B cell (primary cell): ENCODE measurements at regions not wholly inside any gene's neighbourhood (a gene's known extent, or its start where the extent isn't known, plus 50 kb on each side); places are given as distances from the start of the nearest gene placed in this dataset.

Experiments
- ATAC-seq: fragments of 200-7000 bp; cut with Tn5 transposase; one replicate; pipeline ENCODE4 v1.10.0; 2021; ENCODE audit warnings: low read depth, mild to moderate bottlenecking, moderate number of reproducible peaks, moderate library complexity
- CTCF ChIA-PET: fragments of 350-600 bp; sonication (Branson Sonifier 250); formaldehyde crosslinking; loops from one replicate; lab custom pipeline; 2021; ENCODE audit warnings: antibody characterized with exemption, inconsistent platforms; lab: Charles Lee
- POLR2A ChIA-PET: fragments of 350-600 bp; sonication (Branson Sonifier 250); formaldehyde crosslinking; loops from one replicate; lab custom pipeline; 2021; ENCODE audit warnings: antibody characterized with exemption; lab: Charles Lee
- DNase-seq: peaks from one replicate; pipeline ENCODE4 v3.0.0; 2013
- H2AFZ ChIP-seq: 2 replicates; pipeline ENCODE4 v1.6.1; 2012; ENCODE audit warnings: mild to moderate bottlenecking, low read depth, low read length; ENCODE audit not compliant: insufficient read depth, poor library complexity, severe bottlenecking
- H3K27ac ChIP-seq, 2 donors: 1 replicate in 1 of 2; 2 replicates in 1 of 2; pipeline ENCODE4 v1.5.1; 2012 to 2013; ENCODE audit warnings: low read length in 2 of 2, mild to moderate bottlenecking in 2 of 2, moderate library complexity in 1 of 2
- H3K27me3 ChIP-seq, 4 experiments: fragments of 200-600 bp in 1 of 4; sonication (generic) in 1 of 4; replicated peaks in 1 of 4; 1 replicate in 2 of 4; 2 replicates in 2 of 4; pipeline versions ENCODE4 v1.6.1 to v1.7.0; 2013 to 2016; ENCODE audit warnings: low read length in 3 of 4, mild to moderate bottlenecking in 2 of 4, mixed read lengths in 1 of 4, moderate library complexity in 1 of 4; ENCODE audit not compliant: insufficient read depth in 4 of 4, control insufficient read depth in 3 of 4; ENCODE audit errors: control extremely low read depth in 1 of 4
- H3K36me3 ChIP-seq, 2 experiments: replicated peaks in 1 of 2; 1 replicate in 1 of 2; 2 replicates in 1 of 2; pipeline versions ENCODE4 v1.6.1 to v1.7.1; 2013; ENCODE audit warnings: low read length in 1 of 2; ENCODE audit not compliant: insufficient read depth in 2 of 2, control insufficient read depth in 1 of 2; ENCODE audit errors: control extremely low read depth in 1 of 2, extremely low read depth in 1 of 2
- H3K4me1 ChIP-seq, 2 donors: fragments of 200-600 bp in 1 of 2; sonication (generic) in 1 of 2; 1 replicate in 1 of 2; 2 replicates in 1 of 2; pipeline versions ENCODE4 v1.5.1 to v1.6.1; 2013 to 2017; ENCODE audit warnings: low read length in 2 of 2; ENCODE audit not compliant: control insufficient read depth in 2 of 2, insufficient read depth in 2 of 2
- H3K4me2 ChIP-seq: replicated peaks from 2 replicates; pipeline ENCODE3; 2012; ENCODE audit warnings: mild to moderate bottlenecking, low read depth, low read length; ENCODE audit not compliant: poor library complexity, severe bottlenecking
- H3K4me3 ChIP-seq, 5 experiments: fragments of 200-600 bp in 1 of 5; sonication (generic) in 1 of 5; 1 replicate in 3 of 5; 2 replicates in 2 of 5; pipeline versions ENCODE4 v1.5.1 to v1.7.0; 2011 to 2016; ENCODE audit warnings: low read length in 4 of 5, mild to moderate bottlenecking in 4 of 5, low read depth in 2 of 5, control low read depth in 1 of 5, moderate library complexity in 1 of 5; ENCODE audit not compliant: insufficient read depth in 1 of 5; ENCODE audit errors: control extremely low read depth in 1 of 5, extremely low read depth in 1 of 5
- H3K79me2 ChIP-seq: fragments of 200-600 bp; sonication (generic); one replicate; pipeline ENCODE4 v1.6.0; 2016; ENCODE audit warnings: low read length; ENCODE audit not compliant: control insufficient read depth, insufficient read depth
- H3K9ac ChIP-seq: fragments of 200-600 bp; sonication (generic); 2 replicates; pipeline ENCODE4 v1.6.1; 2017; ENCODE audit warnings: mild to moderate bottlenecking, low read length, moderate library complexity
- H3K9me3 ChIP-seq, 3 donors: one replicate each; pipeline versions ENCODE4 v1.6.1 to v1.7.1; 2013; ENCODE audit warnings: low read length in 2 of 3; ENCODE audit not compliant: control insufficient read depth in 2 of 3, insufficient read depth in 1 of 3; ENCODE audit errors: control extremely low read depth in 1 of 3
- H4K20me1 ChIP-seq: 2 replicates; pipeline ENCODE4 v1.6.0; 2012; ENCODE audit warnings: mild to moderate bottlenecking, low read length; ENCODE audit not compliant: insufficient read depth, control insufficient read depth, poor library complexity, severe bottlenecking
- H3K27ac Mint-ChIP-seq: one replicate; pipeline ENCODE4 v1.8.0; 2021; ENCODE audit warnings: mixed read lengths
- H3K27me3 Mint-ChIP-seq: one replicate; pipeline ENCODE4 v1.8.0; 2021; ENCODE audit warnings: mixed read lengths
- H3K4me1 Mint-ChIP-seq: one replicate; pipeline ENCODE4 v1.8.0; 2021; ENCODE audit warnings: mixed read lengths
- H3K4me3 Mint-ChIP-seq: one replicate; pipeline ENCODE4 v1.8.0; 2021; ENCODE audit warnings: mixed read lengths
- H3K9me3 Mint-ChIP-seq: one replicate; pipeline ENCODE4 v1.8.0; 2022; ENCODE audit warnings: mixed read lengths; ENCODE audit not compliant: insufficient read depth
- CTCF ChIP-seq: fragments of 200-600 bp; IDR thresholded peaks from one replicate; pipeline ENCODE4 v1.8.0; 2022; ENCODE audit warnings: antibody characterized with exemption, mild to moderate bottlenecking
- EZH2 ChIP-seq: IDR thresholded peaks from 2 replicates; pipeline ENCODE4 v1.6.1; 2012; ENCODE audit warnings: borderline replicate concordance, low read depth, mild to moderate bottlenecking, moderate library complexity, low read length; ENCODE audit not compliant: insufficient read depth, poor library complexity, severe bottlenecking
- WGBS: methylation state at CpG from one replicate; pipeline ENCODE4 v1.1.5; 2013; ENCODE audit warnings: missing lambda C conversion rate; ENCODE audit not compliant: insufficient coverage; 5-methylcytosine and 5-hydroxymethylcytosine counted together
- intact Hi-C: fragments of 100-400 bp; cut with micrococcal nuclease; formaldehyde crosslinking; loops from one replicate; pipeline ENCODE4 v1.10.0; 2022

- H4K20me1 ChIP-seq = no peaks in the 10 kb centered on the region
- no peak overlapping the region for H3K27ac Mint-ChIP-seq
These were observed 190.7 kb upstream of the CNTN6 start for GRCh38 chr3:901953-902778.

More at GRCh38 chr3:901953-902778, 190.7 kb upstream of the CNTN6 start:
- Histone ChIP-seq H3K79me2 (no peaks in the 10 kb centered on the region), H3K4me3 (no peak overlapping the region), H3K36me3 (no peaks in the 10 kb centered on the region), H3K9ac (no peak overlapping the region), H3K4me1 (no peaks in the 10 kb centered on the region), H3K27ac (no peak overlapping the region), H3K27me3 (no peaks in the 10 kb centered on the region), H3K9me3 (peaks cover 0 to 4% (median 3%) of the 10 kb centered on the region in 3 donors), H2AFZ (no peak overlapping the region), H3K4me2 (no peak overlapping the region)
- peaks cover 2% of the 10 kb centered on the region for H3K9me3 Mint-ChIP-seq
- peak; percentile 6 for DNase-seq
- no peak for TF ChIP-seq EZH2
- peak; percentile 68 for TF ChIP-seq CTCF
- ATAC-seq = no peak
- CTCF ChIA-PET = no interaction called here
- POLR2A ChIA-PET = no interaction called here
- no peaks in the 10 kb centered on the region for H3K27me3 Mint-ChIP-seq
- intact Hi-C loops = no loop called here
- H3K4me3 Mint-ChIP-seq = no peak overlapping the region
- no CpG with 5 or more reads among the region's 2 CpGs for WGBS
- no peaks in the 10 kb centered on the region for H3K4me1 Mint-ChIP-seq
